Endodermal cell (in vitro differentiated cells): ENCODE measurements at regions not wholly inside any gene's neighbourhood (a gene's known extent, or its start where the extent isn't known, plus 50 kb on each side); places are given as distances from the start of the nearest gene placed in this dataset.

Experiments
- DNase-seq: peaks from one replicate; pipeline ENCODE4 v3.0.0-alpha.2; 2017
- H3K27ac ChIP-seq: 2 replicates; pipeline ENCODE4 v1.5.1; 2013; ENCODE audit warnings: mild to moderate bottlenecking, low read depth, low read length, moderate library complexity
- H3K27me3 ChIP-seq: 2 replicates; pipeline ENCODE4 v1.6.1; 2013; ENCODE audit warnings: mild to moderate bottlenecking, low read length, moderate library complexity; ENCODE audit not compliant: insufficient read depth, control insufficient read depth, poor library complexity, severe bottlenecking
- H3K36me3 ChIP-seq: 2 replicates; pipeline ENCODE4 v1.7.0; 2013; ENCODE audit warnings: mild to moderate bottlenecking, low read length, moderate library complexity; ENCODE audit not compliant: control insufficient read depth, insufficient read depth
- H3K4me1 ChIP-seq: one replicate; pipeline ENCODE4 v1.7.0; 2013; ENCODE audit warnings: low read length; ENCODE audit not compliant: control insufficient read depth, insufficient read depth
- H3K4me3 ChIP-seq: 2 replicates; pipeline ENCODE4 v1.5.1; 2013; ENCODE audit warnings: mild to moderate bottlenecking, low read length, moderate library complexity
- H3K9ac ChIP-seq: 2 replicates; pipeline ENCODE4 v1.6.1; 2013; ENCODE audit warnings: mild to moderate bottlenecking, low read length, moderate library complexity; ENCODE audit not compliant: poor library complexity, severe bottlenecking; ENCODE audit errors: extremely low read depth
- H3K9me3 ChIP-seq: 2 replicates; pipeline ENCODE4 v1.6.1; 2013; ENCODE audit warnings: mild to moderate bottlenecking, low read length, moderate library complexity; ENCODE audit not compliant: control insufficient read depth
- H3K27ac Mint-ChIP-seq: 2 replicates; pipeline ENCODE4 v1.8.0; 2020; ENCODE audit warnings: mixed read lengths
- H3K27me3 Mint-ChIP-seq: 2 replicates; pipeline ENCODE4 v1.8.0; 2021; ENCODE audit warnings: mild to moderate bottlenecking, mixed read lengths; ENCODE audit not compliant: insufficient read depth
- H3K36me3 Mint-ChIP-seq: 2 replicates; pipeline ENCODE4 v1.8.0; 2020; ENCODE audit warnings: low read depth, mixed read lengths
- H3K4me1 Mint-ChIP-seq: 2 replicates; pipeline ENCODE4 v1.8.0; 2020; ENCODE audit warnings: mixed read lengths
- H3K4me3 Mint-ChIP-seq: 2 replicates; pipeline ENCODE4 v1.8.0; 2020; ENCODE audit warnings: mild to moderate bottlenecking, moderate library complexity, mixed read lengths
- H3K9me3 Mint-ChIP-seq: 2 replicates; pipeline ENCODE4 v1.8.0; 2020; ENCODE audit warnings: mild to moderate bottlenecking, mixed read lengths
- CTCF ChIP-seq: fragments of 200-600 bp; sonication (generic); conservative IDR thresholded peaks from 2 replicates; pipeline ENCODE4 v1.5.0; 2021; ENCODE audit warnings: antibody characterized with exemption, mild to moderate bottlenecking
- WGBS, 2 experiments: methylation state at CpG; one replicate each; pipeline versions ENCODE4 v1.1.5 to v1.1.7; 2013; ENCODE audit warnings: missing lambda C conversion rate in 2 of 2, mixed read lengths in 1 of 2; ENCODE audit not compliant: insufficient coverage in 1 of 2, insufficient read length in 1 of 2; 5-methylcytosine and 5-hydroxymethylcytosine counted together

GRCh38 chr7:37538945-37539344 lies 90.3 kb upstream of the ELMO1 start:
- no peak overlapping the region for H3K4me3 Mint-ChIP-seq
- WGBS, 2 experiments, result 90 to 94% methylated on average over 3 to 4 of the region's 4 CpGs
- no peaks in the 10 kb centered on the region for H3K9me3 Mint-ChIP-seq

GRCh38 chr7:37540917-37541316 lies 92.3 kb upstream of the ELMO1 start:
- no peak overlapping the region for H3K27ac Mint-ChIP-seq
- peaks cover 5% of the 10 kb centered on the region for H3K4me1 Mint-ChIP-seq

More at GRCh38 chr7:37538945-37539344, 90.3 kb upstream of the ELMO1 start:
- Histone ChIP-seq H3K36me3 (no peaks in the 10 kb centered on the region), H3K9me3 (no peaks in the 10 kb centered on the region), H3K4me1 (no peaks in the 10 kb centered on the region), H3K9ac (no peak overlapping the region), H3K27me3 (no peaks in the 10 kb centered on the region), H3K4me3 (no peak overlapping the region), H3K27ac (no peak overlapping the region)
- TF ChIP-seq CTCF, result no peak
- no peak overlapping the region for H3K27ac Mint-ChIP-seq
- H3K4me1 Mint-ChIP-seq, result peaks cover 12% of the 10 kb centered on the region
- no peak for DNase-seq
- H3K27me3 Mint-ChIP-seq, result no peaks in the 10 kb centered on the region
- no peaks in the 10 kb centered on the region for H3K36me3 Mint-ChIP-seq

GRCh38 chr7:37541810-37542443 lies 93.3 kb upstream of the ELMO1 start:
- Histone ChIP-seq H3K9ac (no peak overlapping the region), H3K4me1 (no peaks in the 10 kb centered on the region), H3K27ac (no peak overlapping the region), H3K27me3 (no peaks in the 10 kb centered on the region), H3K9me3 (no peaks in the 10 kb centered on the region), H3K36me3 (no peaks in the 10 kb centered on the region), H3K4me3 (no peak overlapping the region)
- H3K9me3 Mint-ChIP-seq, result no peaks in the 10 kb centered on the region
- no peak overlapping the region for H3K4me3 Mint-ChIP-seq
- WGBS, 2 experiments, result 86 to 89% methylated on average over 3 of the region's 3 CpGs
- no peaks in the 10 kb centered on the region for H3K27me3 Mint-ChIP-seq
- H3K27ac Mint-ChIP-seq, result no peak overlapping the region
- peaks cover 6% of the 10 kb centered on the region for H3K4me1 Mint-ChIP-seq
- DNase-seq, result no peak
- no peaks in the 10 kb centered on the region for H3K36me3 Mint-ChIP-seq
- no peak for TF ChIP-seq CTCF

More at GRCh38 chr7:37540917-37541316, 92.3 kb upstream of the ELMO1 start:
- Mint-ChIP-seq H3K4me3 (no peak overlapping the region), H3K9me3 (no peaks in the 10 kb centered on the region), H3K27me3 (no peaks in the 10 kb centered on the region), H3K36me3 (no peaks in the 10 kb centered on the region)
- TF ChIP-seq CTCF, result no peak
- H3K4me1 ChIP-seq, result no peaks in the 10 kb centered on the region
- WGBS, 2 experiments, result 95 to 96% methylated on average over 5 to 9 of the region's 9 CpGs
- H3K27ac ChIP-seq, result no peak overlapping the region
- H3K27me3 ChIP-seq, result no peaks in the 10 kb centered on the region
- DNase-seq, result no peak
- no peak overlapping the region for H3K9ac ChIP-seq
- H3K4me3 ChIP-seq, result no peak overlapping the region
- H3K9me3 ChIP-seq, result no peaks in the 10 kb centered on the region
- H3K36me3 ChIP-seq, result no peaks in the 10 kb centered on the region
